Trophoblast cell (in vitro differentiated cells and primary cell): ENCODE measurements at regions not wholly inside any gene's neighbourhood (a gene's known extent, or its start where the extent isn't known, plus 50 kb on each side); places are given as distances from the start of the nearest gene placed in this dataset.

Experiments
- DNase-seq, 2 donors: peaks; one replicate each; pipeline ENCODE4 v3.0.0-alpha.2; 2016
- H2AFZ ChIP-seq: 2 replicates; pipeline ENCODE4 v1.6.1; 2013; ENCODE audit warnings: low read length, moderate library complexity, mild to moderate bottlenecking; ENCODE audit not compliant: insufficient read depth, poor library complexity
- H2AK5ac ChIP-seq: 2 replicates; pipeline ENCODE4 v1.6.1; 2013; ENCODE audit warnings: mild to moderate bottlenecking, low read length
- H2BK120ac ChIP-seq: 2 replicates; pipeline ENCODE4 v1.6.1; 2013; ENCODE audit warnings: low read length, mild to moderate bottlenecking, moderate library complexity; ENCODE audit not compliant: insufficient read depth, poor library complexity
- H2BK12ac ChIP-seq: 2 replicates; pipeline ENCODE4 v1.6.1; 2013; ENCODE audit warnings: mild to moderate bottlenecking, low read length, moderate library complexity
- H2BK5ac ChIP-seq: 2 replicates; pipeline ENCODE4 v1.6.1; 2013; ENCODE audit warnings: low read length, low read depth, moderate library complexity, mild to moderate bottlenecking; ENCODE audit not compliant: poor library complexity
- H3K14ac ChIP-seq: 2 replicates; pipeline ENCODE4 v1.6.1; 2013; ENCODE audit warnings: mild to moderate bottlenecking, low read length
- H3K18ac ChIP-seq: 2 replicates; pipeline ENCODE4 v1.6.1; 2013; ENCODE audit warnings: mild to moderate bottlenecking, low read length
- H3K23ac ChIP-seq: 2 replicates; pipeline ENCODE4 v1.6.1; 2013; ENCODE audit warnings: low read length
- H3K27ac ChIP-seq: 2 replicates; pipeline ENCODE4 v1.5.1; 2013; ENCODE audit warnings: low read depth, mild to moderate bottlenecking, inconsistent platforms, low read length, moderate library complexity
- H3K27me3 ChIP-seq: 2 replicates; pipeline ENCODE4 v1.6.1; 2013; ENCODE audit warnings: inconsistent platforms, mild to moderate bottlenecking, low read length, moderate library complexity; ENCODE audit not compliant: insufficient read depth
- H3K36me3 ChIP-seq, 2 experiments: 1 replicate in 1 of 2; 2 replicates in 1 of 2; pipeline ENCODE4 v1.6.1; 2013; ENCODE audit warnings: low read length in 2 of 2, mild to moderate bottlenecking in 2 of 2, moderate library complexity in 1 of 2; ENCODE audit not compliant: insufficient read depth in 2 of 2, control insufficient read depth in 1 of 2
- H3K4ac ChIP-seq: 2 replicates; pipeline ENCODE4 v1.6.1; 2013; ENCODE audit warnings: low read depth, mild to moderate bottlenecking, low read length, moderate library complexity
- H3K4me1 ChIP-seq, 2 experiments: 1 replicate in 1 of 2; 2 replicates in 1 of 2; pipeline ENCODE4 v1.6.1; 2013; ENCODE audit warnings: low read length in 2 of 2, mild to moderate bottlenecking in 2 of 2, moderate library complexity in 1 of 2; ENCODE audit not compliant: insufficient read depth in 2 of 2, control insufficient read depth in 1 of 2
- H3K4me2 ChIP-seq: 2 replicates; pipeline ENCODE4 v1.6.1; 2013; ENCODE audit warnings: inconsistent platforms, mild to moderate bottlenecking, low read length, moderate library complexity
- H3K4me3 ChIP-seq: 2 replicates; pipeline ENCODE4 v1.5.1; 2013; ENCODE audit warnings: mild to moderate bottlenecking, low read depth, low read length, inconsistent platforms
- H3K79me1 ChIP-seq: one replicate; pipeline ENCODE4 v1.6.1; 2013; ENCODE audit warnings: low read length
- H3K79me2 ChIP-seq: 2 replicates; pipeline ENCODE4 v1.6.1; 2013; ENCODE audit warnings: low read length, mild to moderate bottlenecking; ENCODE audit not compliant: control insufficient read depth, insufficient read depth, poor library complexity
- H3K9ac ChIP-seq: 2 replicates; pipeline ENCODE4 v1.6.1; 2013; ENCODE audit warnings: mild to moderate bottlenecking, low read length
- H3K9me3 ChIP-seq: 2 replicates; pipeline ENCODE4 v1.6.1; 2013; ENCODE audit warnings: low read depth, mild to moderate bottlenecking, control low read depth, inconsistent platforms, low read length; ENCODE audit not compliant: insufficient read depth
- H4K12ac ChIP-seq: 2 replicates; pipeline ENCODE4 v1.6.1; 2013; ENCODE audit warnings: low read depth, mild to moderate bottlenecking, low read length, moderate library complexity
- H4K8ac ChIP-seq: 2 replicates; pipeline ENCODE4 v1.6.1; 2013; ENCODE audit warnings: low read depth, mild to moderate bottlenecking, low read length, moderate library complexity
- H4K91ac ChIP-seq: one replicate; pipeline ENCODE4 v1.6.1; 2013; ENCODE audit warnings: low read depth, mild to moderate bottlenecking, low read length, moderate library complexity
- WGBS: extraction: QIAGEN DNeasy Blood & Tissue Kit; methylation state at CpG from one replicate; pipeline ENCODE4 v1.1.7; 2013; ENCODE audit warnings: missing lambda C conversion rate; ENCODE audit not compliant: insufficient read length, insufficient coverage; ENCODE audit errors: extremely low coverage; 5-methylcytosine and 5-hydroxymethylcytosine counted together

DNA sequence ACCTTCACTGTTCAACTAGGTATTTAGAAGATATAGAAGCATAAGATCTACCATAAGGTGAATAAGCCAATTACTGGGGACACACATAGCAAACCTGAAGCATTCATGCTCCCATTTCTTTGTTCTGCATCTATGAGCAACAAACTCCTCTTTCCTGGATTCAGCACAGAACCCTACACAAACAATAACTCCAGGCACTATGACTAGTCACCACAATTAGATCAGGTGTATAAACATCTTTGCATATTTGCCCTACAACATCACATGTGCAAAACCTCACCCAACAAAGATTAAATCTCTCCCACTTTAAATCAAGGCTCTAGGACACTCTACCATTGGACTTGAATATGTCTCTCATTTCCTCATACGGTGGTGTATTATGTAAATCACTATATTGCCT, 652.3 kb downstream of the EPHA7 start:
- no peaks in the 10 kb centered on the region for H3K4me1 ChIP-seq
- H2BK12ac ChIP-seq: no peak overlapping the region
- no peak for DNase-seq
- H3K4me3 ChIP-seq: no peak overlapping the region
- no peak overlapping the region for H3K23ac ChIP-seq
- H3K9me3 ChIP-seq: peaks cover 2% of the 10 kb centered on the region
- H4K12ac ChIP-seq: no peak overlapping the region
- no peaks in the 10 kb centered on the region for H3K36me3 ChIP-seq
- H4K8ac ChIP-seq: no peak overlapping the region
- H3K79me2 ChIP-seq: no peaks in the 10 kb centered on the region
- no peak overlapping the region for H3K9ac ChIP-seq
- H3K18ac ChIP-seq: no peak overlapping the region
- no peaks in the 10 kb centered on the region for H3K79me1 ChIP-seq
- no peak overlapping the region for H2BK5ac ChIP-seq
- no peak overlapping the region for H2BK120ac ChIP-seq
- no peak overlapping the region for H3K27ac ChIP-seq
- no peak overlapping the region for H4K91ac ChIP-seq
- H3K4me2 ChIP-seq: no peak overlapping the region
- no peaks in the 10 kb centered on the region for H3K27me3 ChIP-seq
- H2AK5ac ChIP-seq: no peak overlapping the region
- H3K4ac ChIP-seq: no peak overlapping the region
- WGBS: no CpG with 5 or more reads among the region's 1 CpG
- no peak overlapping the region for H3K14ac ChIP-seq
- H2AFZ ChIP-seq: no peak overlapping the region

DNA sequence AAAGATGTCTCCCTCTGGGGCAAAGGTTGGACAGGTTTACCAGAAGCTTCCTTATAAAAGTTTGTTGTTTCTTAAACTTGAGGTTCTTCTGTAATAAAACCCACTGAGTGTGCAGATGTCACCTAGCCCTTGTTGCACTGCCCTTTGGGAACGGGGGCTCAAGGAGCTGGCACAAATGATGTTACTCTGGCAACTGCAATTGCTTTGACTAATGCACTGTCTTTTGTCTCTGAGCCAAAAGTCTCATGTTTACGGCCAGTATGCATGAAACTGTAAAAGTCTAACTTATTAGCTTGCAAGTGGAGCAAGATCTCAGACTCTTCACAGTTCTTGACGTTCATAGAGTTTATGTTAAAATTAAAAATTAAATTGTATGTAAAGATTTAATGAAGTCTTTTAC, 655.7 kb downstream of the EPHA7 start:
- H3K9ac ChIP-seq: no peak overlapping the region
- no peak overlapping the region for H3K23ac ChIP-seq
- no peaks in the 10 kb centered on the region for H3K9me3 ChIP-seq
- no CpG with 5 or more reads among the region's 3 CpGs for WGBS
- H3K27me3 ChIP-seq: no peaks in the 10 kb centered on the region
- H3K27ac ChIP-seq: no peak overlapping the region
- H2BK5ac ChIP-seq: no peak overlapping the region
- no peaks in the 10 kb centered on the region for H3K4me1 ChIP-seq
- H4K91ac ChIP-seq: no peak overlapping the region
- no peak overlapping the region for H3K14ac ChIP-seq
- no peaks in the 10 kb centered on the region for H3K79me1 ChIP-seq
- no peak overlapping the region for H3K4me2 ChIP-seq
- no peak overlapping the region for H2AK5ac ChIP-seq
- no peaks in the 10 kb centered on the region for H3K79me2 ChIP-seq
- H4K8ac ChIP-seq: no peak overlapping the region
- H2AFZ ChIP-seq: no peak overlapping the region
- H3K4ac ChIP-seq: no peak overlapping the region
- no peak overlapping the region for H2BK12ac ChIP-seq
- H3K4me3 ChIP-seq: no peak overlapping the region
- no peak overlapping the region for H2BK120ac ChIP-seq
- no peaks in the 10 kb centered on the region for H3K36me3 ChIP-seq
- no peak for DNase-seq
- H3K18ac ChIP-seq: no peak overlapping the region
- no peak overlapping the region for H4K12ac ChIP-seq

DNA sequence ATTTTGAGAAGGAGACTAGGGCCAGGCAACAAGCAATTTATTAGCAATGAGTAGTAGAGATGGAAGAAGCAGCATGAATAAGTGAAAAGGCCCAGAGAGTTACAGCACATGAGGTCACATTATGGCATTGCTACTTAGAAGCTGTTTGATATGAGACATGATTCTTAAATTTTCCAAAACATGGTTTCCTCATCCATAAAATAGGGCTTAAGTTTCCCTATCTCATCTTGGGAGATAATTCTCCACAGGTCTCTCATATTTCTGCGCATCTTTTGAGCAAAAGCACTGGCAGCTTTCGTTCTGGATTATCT, 656.1 kb downstream of the EPHA7 start:
- Histone ChIP-seq H3K4ac (no peak overlapping the region), H2BK12ac (no peak overlapping the region), H3K79me1 (no peaks in the 10 kb centered on the region), H3K4me2 (no peak overlapping the region), H3K36me3 (no peaks in the 10 kb centered on the region), H3K23ac (no peak overlapping the region), H2BK120ac (no peak overlapping the region), H4K91ac (no peak overlapping the region), H3K27me3 (no peaks in the 10 kb centered on the region), H3K18ac (no peak overlapping the region), H2BK5ac (no peak overlapping the region), H2AK5ac (no peak overlapping the region), H3K4me3 (no peak overlapping the region), H3K27ac (no peak overlapping the region), H3K79me2 (no peaks in the 10 kb centered on the region), H4K8ac (no peak overlapping the region), H4K12ac (no peak overlapping the region), H2AFZ (no peak overlapping the region), H3K4me1 (no peaks in the 10 kb centered on the region), H3K14ac (no peak overlapping the region), H3K9me3 (no peaks in the 10 kb centered on the region), H3K9ac (no peak overlapping the region)
- no CpG with 5 or more reads among the region's 2 CpGs for WGBS
- DNase-seq: no peak

DNA sequence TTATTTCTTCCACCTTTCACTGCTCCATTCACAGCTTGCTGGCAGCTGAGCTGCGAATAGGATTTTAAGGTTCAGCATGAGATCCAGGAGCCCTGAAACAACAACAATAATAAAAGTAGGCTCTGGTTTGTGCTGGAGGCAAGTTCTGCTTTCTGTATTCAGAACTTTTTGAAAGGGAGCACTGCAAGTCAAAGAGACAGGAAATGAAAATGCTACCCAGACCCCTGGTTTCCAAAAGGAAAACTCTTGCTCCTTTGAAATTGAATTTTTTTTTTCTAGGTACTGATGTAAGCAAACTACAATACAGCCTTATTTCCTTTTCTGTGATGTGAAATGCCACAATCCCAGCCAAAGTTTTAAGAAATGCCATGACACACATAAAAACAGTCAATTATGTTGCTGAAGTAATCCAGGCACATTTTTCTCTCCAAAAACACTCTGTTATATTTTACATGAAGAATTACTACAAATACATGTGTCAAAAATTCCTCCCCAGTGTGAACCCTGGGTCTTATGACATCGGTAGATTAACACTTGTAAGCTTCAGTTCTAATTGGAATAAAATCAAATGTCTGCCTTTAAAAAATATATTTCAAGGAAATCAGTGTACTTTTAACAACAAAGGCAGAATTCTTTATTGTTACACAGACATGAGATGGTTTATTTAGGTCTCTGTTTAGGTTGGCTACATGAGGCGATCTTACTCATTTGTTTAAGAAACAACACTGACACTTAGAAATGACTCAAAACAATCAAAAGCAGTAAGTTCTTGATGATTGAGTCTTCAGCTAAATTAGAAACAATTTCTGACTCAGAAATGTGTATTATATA, 656.7 kb downstream of the EPHA7 start:
- Histone ChIP-seq H3K79me2 (no peaks in the 10 kb centered on the region), H3K14ac (no peak overlapping the region), H3K9me3 (no peaks in the 10 kb centered on the region), H3K36me3 (no peaks in the 10 kb centered on the region), H3K9ac (no peak overlapping the region), H3K4me2 (no peak overlapping the region), H4K12ac (no peak overlapping the region), H3K23ac (no peak overlapping the region), H3K79me1 (no peaks in the 10 kb centered on the region), H2BK12ac (no peak overlapping the region), H3K4ac (no peak overlapping the region), H3K27me3 (no peaks in the 10 kb centered on the region), H3K27ac (no peak overlapping the region), H3K18ac (no peak overlapping the region), H2AK5ac (no peak overlapping the region), H4K8ac (no peak overlapping the region), H3K4me3 (no peak overlapping the region), H2AFZ (no peak overlapping the region), H4K91ac (no peak overlapping the region), H2BK120ac (no peak overlapping the region), H2BK5ac (no peak overlapping the region), H3K4me1 (no peaks in the 10 kb centered on the region)
- WGBS: no CpG with 5 or more reads among the region's 3 CpGs
- DNase-seq: no peak
